Islet precursor cell (in vitro differentiated cells): ENCODE measurements at regions not wholly inside any gene's neighbourhood (a gene's known extent, or its start where the extent isn't known, plus 50 kb on each side); places are given as distances from the start of the nearest gene placed in this dataset.
"Not testable (repeated sequence)": the region's sequence is repeated elsewhere in the genome, so short reads cannot be mapped to it uniquely, and the experiment has no call there.

Source experiments
- DNase-seq: peaks from one replicate; pipeline ENCODE4 v3.0.0-alpha.2; 2018

DNA sequence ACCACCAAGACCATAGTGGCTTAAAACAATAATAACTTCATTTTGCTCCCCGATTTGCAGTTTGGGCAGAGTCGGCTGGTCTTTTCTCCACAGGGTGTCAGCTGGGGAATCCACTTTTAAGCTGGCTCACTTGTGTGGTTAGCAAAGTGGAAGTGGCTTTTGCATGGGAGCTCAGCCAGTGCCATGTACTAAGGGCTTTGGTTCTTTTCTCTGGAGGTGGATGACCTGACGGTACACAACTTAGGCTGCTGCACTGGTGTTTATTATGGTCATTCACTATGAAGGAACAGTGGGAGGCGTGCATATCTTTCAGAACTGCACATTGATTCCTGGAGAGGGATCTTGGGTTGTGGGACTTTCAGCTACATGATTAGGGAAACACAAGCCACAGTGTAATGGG, 141.0 kb downstream of the OR2B2 start:
- DNase-seq: peak; percentile 27

DNA sequence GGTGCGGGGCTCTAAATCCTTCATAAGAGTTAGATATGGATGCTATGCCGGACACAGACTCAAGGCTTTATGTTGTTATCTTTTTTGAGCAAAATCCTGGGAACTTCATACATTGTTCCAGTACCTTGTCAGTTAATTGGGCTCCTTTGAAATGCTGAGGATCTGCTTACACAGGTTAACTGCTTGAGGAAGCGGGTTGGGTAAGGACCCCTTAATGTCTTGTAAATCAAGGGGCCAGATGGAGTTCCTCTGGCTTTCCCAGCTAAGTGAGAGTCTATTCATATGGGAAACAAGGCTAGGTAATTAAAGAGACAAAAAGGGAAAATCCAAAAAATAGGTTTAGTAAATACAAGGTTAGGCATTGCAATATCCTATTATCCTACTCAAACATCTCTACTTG, 141.5 kb downstream of the OR2B2 start:
- DNase-seq: peak; percentile 15

DNA sequence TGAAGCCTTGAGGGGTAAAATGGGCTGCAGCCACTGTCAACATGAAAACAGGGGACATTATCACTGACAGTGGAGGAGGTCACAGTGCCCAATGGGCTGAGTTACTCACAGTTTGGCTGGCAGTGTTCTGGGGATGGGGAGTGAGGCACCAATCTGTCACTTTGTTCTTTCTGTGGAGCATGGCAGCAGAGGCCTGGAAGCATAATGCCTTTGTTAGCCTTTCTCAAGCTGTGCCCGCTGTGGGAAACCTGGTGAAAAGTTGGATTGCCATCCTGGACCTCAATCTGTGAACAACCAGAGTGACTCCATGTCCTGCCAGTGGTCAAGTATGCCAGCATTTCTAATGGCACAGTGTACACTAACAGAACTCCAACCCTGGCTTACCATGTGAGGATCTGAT, 143.6 kb downstream of the OR2B2 start:
- DNase-seq: peak; percentile 30

DNA sequence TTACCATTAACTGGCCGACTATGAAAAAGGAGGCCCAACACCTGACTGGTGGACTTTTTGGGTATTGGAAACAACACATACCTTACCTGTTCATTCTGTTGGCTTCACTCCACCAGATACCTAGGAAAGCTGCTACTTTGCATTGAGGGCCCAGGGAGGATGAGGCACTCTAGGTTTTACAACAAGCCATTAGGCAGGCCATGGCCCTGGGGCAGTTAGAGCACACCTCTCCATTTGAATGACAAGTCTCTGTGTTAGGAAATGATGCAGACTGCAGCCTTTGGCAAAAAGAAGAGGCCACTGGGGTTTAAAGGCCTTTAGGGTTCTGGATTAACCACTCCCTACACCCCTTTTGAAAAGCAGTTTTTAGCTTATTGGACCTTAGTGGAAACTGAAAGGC, 144.3 kb downstream of the OR2B2 start:
- peak; percentile 79 for DNase-seq

DNA sequence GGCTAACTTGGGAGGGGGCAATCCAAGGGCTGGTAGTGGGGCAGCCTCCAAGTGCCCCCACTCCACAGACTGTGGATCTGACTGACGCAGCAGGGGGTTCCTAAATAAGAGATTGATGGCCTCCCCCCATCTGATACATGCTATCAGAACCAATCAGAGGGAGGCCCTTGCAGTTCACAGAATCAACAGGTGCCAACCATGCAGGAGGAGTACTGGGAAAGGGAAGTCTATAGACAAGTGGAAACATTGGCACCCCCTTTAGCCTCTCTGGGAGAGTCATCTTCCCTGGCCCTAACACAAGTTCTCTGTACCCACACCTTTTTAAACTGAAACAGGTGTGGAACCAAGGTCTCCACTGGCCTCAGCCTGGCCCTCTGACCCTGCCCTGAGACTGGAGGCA, 145.8 kb downstream of the OR2B2 start:
- DNase-seq: peak; percentile 27

DNA sequence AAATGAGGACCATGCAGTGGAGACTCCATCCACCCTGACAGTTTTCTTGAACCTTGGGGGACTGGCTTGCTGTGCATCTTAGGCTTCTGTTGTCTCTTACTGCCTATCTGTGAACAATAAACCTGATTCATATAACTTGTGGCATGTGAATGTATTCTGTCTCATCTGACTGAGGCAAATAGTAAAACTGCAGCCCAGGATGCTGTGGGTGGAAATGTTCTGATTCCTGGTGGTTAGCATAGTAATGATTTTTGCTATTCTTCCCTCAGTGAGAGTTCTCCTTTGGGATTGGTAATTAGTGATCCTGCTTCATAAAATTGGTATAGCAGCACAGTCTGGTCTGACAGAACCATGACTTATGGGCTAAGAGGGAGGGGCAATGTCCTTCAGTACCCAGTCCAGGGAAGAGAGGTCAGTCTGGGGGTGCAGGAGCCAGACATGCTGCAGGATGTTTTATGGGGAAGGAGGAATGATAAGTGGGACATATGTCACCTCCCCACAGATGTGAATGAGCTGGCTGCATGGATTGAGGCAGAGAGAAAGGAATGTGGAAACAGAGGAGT, 147.1 kb downstream of the OR2B2 start:
- DNase-seq: peak; percentile 14

DNA sequence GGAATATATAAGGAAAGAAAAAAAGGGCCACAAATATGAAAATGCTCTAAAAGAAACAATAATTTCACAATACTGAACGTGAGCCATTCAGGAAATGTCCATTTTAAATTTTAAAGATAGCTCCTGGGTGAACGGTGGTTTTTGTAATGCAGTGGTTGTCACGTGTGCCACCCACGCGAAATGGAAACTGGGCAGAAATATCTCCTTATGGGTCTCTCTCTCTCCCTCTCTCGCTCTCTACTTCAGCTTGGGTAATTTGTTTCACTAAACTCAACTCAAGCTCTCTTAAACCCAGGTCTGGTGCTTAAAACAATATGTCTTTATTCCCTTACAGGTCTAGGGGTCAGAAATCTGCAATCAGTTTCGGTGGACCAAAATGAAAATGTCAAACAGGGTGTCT, 150.8 kb downstream of the OR2B2 start:
- peak; percentile 10 for DNase-seq

DNA sequence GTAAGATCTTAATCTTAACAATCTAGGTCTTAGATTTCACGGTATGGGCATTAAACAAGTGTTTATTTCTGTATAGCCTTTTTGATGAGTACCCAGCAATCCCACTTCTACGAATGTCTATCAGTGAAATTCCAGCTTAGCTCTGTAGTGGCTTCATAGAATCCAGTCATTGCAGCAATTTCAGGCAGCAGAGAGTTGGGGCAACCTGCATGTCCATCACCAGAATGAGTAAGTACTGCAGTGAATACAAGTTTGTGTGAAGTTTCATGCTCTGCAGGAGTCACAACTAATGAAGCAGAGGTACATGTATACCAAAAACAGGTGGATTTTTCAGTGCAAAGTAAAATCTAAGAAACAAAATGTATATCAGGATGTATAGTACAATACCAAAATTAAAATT, 151.7 kb downstream of the OR2B2 start:
- peak; percentile 5 for DNase-seq

DNA sequence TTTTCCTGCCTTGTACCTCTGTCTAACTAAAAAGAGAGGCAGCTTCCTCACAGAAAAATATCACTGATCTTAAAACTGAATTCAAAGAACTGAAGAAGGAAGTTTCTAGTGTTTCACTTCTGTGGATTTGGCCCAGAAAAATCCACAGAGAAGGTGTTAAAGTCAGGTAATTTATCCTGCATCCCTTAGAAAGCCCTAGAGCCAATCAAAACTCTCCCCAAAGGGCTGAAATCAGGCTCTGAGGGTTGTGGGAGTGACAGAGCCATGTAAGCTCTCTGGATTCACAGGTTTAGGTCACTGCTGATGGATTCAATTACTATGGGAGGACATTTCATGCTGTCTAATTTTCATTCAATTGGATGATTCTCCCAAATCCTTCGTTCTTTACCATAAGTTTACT, 152.3 kb downstream of the OR2B2 start:
- DNase-seq: peak; percentile 6

DNA sequence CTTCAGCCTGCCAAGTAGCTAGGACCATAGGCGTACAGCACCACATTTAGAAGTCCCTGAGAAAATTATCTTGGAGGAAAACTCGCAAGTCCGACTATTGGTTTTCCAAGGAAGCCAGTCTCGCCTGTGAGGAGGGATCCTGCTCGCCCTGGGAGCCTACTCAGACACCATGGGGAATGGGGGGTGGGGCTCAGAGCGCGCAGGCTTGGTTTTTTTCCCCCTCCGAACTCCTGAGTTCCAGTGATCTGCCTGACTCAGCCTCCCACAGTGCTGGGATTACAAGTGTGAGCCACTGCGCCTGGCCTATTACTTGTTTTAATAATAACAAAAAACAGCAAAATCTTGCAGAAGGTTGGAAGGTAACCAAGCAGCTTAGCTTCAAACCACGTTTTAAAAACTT, 153.7 kb downstream of the OR2B2 start:
- DNase-seq: peak; percentile 58

DNA sequence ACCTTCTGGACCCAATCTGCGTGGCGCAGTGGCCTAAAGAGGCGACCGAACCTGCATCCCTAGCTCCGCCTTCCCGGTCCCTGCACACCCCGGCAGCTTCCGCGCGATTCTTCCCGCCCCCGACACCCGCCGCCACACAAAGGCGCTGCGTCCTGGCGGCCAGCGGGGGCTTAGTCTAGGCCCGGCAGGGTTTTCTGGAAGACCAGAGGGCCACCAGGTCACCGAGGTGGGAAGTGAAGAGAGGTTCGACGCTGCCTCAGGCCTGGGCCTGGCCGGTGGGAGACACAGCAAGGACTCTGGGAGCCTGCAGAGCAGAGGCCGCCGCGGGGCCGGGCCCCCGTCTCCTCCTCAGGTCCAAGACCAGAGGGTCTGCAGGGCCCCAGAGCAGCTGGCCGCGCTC, 154.9 kb downstream of the OR2B2 start:
- peak; percentile 74 for DNase-seq

DNA sequence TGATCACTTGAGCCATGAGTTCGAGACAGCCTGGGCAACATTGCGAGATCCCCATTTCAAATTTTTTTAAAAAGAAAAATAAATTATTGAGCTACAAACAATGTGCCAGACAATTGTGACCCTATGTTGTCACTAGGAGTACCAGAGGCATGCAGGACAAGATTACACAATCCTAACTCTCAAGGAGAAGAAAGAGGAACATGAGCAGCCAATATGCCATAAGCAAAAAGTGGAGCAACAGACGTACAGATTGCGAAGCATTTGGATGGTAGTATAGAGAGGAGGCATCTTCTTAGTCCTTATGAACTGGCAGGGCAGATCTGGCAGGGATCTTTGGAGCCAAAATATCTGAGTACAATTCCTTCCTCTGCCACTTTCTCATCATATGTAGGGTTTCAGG, 156.4 kb downstream of the OR2B2 start:
- peak; percentile 11 for DNase-seq

DNA sequence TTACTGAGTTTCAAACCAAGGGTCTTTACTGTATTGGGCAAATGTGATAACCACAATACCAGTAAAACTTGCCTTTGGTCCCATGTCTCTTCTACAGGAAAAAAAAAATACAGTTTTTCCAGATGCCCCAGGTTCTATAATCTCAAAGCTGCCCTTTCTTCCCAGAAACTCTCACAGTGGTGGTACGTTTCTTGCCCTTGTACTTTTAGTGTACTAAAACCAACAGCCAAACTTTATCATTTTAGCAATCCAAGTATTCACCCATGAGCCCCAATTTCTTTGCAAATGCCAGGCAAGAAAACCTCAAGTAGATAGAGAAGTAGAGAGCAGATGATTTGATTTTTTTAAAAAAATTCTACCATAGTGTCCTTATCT, 157.8 kb downstream of the OR2B2 start:
- DNase-seq: no peak

DNA sequence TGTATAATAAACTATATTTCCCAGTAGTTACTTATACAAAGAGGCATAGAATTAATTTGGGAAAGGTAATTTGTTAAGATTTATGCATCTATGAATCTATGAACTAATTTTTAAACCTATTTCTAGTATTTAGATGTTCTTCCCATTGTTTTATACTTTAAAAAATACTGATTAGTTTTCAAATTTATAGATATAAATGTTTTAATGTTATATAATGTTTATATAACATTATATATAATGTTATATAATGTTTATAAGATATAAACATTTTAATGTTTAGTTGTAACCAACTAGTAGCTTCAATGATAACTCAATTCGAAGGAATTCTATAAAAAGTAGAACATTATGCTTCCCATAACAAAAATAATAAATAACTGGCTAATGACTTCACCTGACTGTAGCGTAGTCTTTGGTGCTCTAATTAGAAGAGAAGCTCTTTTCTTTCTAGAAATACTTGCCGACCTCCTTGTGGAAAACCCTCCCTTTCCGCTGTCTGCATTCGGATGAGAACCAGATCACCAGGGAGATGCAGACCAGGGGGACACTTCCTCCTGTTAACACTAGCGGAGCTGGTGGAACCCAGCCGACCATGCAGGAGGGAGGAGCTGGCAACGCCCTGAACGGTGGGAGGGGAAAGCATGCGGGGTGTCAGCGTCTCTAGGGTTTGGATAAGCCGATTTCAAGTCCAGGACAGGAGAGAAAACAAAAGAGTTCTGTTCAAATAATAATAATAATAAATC, 158.4 kb downstream of the OR2B2 start:
- peak; percentile 98 for DNase-seq

DNA sequence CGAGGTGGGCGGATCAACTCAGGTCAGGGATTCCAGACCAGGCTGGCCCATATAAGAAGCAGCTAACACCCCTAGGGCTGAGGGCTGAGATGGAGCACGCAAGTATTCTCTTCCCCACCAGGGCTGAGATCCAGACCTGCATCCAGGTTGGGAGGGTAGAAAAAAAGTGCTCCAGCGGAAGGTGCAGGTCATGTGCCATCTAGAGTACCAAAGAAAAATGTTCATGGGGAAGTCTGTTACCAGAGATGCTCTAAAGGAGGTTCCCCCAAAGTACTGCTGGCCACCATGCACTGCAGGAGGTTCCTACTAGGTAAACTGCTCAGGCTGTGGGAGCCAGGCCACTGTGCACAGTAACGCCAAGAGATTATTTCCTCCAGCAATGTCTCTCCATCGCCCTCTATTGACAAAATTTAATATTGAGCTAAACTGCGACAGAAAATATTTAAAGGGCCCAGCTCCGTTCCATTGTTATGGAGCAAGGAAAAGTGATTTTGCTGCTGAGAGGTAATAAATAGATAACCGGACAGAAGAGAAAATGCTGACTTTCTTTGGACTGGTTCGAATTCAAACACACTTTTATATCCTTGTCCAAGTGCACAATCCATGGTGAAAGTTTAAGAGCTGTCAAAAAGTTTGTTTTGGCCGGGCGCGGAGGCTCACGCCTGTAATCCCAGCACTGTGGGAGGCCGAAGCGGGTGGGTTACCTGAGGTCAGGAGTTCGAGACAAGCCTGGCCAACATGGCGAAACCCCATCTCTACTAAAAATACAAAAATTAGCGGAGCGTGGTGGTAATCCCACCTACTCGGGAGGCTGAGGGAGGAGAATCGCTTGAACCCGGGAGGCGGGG, 159.9 kb downstream of the OR2B2 start:
- DNase-seq: peak; percentile 84

DNA sequence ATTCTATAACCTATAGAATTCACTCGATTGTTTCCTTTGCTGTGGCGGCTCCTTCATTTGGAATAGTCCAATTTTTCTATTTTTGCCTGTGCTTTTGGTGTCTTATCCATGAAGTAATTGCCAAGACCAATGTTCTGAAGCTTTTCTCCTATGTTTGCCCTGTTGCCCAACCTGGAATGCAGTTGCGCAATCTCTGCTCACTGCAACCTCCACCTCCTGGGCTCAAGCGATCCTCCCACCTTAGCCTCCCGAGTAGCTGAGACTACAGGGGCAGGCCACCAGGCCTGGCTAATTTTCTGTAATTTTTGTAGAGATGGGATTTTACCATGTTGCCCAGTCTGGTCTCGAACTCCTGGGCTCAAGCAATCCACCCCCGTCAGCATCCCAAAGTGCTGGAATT, 163.5 kb downstream of the OR2B2 start:
- DNase-seq: no peak

DNA sequence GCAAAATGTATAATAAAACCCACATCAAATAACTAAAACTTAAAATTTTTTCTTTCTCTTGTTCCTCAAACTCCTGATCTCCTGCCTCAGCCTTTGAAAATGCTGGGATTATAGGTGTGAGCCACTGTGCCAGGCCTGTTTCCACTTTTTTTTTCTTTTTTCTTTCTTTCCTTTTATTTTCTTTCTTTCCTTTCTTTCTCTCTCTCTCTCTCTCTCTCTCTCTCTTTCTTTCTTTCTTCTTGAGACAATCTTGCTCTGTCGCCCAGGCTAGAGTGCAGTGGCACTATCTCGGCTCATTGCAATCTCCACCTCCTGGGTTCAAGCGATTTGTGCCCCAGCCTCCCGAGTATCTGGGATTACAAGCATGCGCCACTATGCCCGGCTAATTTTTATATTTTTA, 164.6 kb downstream of the OR2B2 start:
- no peak for DNase-seq

DNA sequence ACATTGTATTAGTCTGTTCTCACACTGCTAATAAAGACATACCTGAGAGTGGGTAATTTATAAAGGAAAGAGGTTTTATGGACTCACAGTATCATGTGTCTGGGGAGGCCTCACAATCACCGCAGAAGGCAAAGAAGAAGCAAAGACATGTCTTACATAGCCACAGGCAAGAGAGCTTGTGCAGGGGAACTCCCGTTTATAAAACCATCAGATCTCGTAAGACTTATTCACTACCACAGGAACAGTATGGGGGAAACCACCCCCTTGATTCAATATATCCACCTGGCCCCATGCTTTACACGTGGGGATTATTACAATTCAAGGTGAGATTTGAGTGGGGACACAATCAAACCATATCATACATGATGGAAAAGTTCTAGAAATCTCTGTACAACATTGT, 165.3 kb downstream of the OR2B2 start:
- DNase-seq: not testable (repeated sequence)

DNA sequence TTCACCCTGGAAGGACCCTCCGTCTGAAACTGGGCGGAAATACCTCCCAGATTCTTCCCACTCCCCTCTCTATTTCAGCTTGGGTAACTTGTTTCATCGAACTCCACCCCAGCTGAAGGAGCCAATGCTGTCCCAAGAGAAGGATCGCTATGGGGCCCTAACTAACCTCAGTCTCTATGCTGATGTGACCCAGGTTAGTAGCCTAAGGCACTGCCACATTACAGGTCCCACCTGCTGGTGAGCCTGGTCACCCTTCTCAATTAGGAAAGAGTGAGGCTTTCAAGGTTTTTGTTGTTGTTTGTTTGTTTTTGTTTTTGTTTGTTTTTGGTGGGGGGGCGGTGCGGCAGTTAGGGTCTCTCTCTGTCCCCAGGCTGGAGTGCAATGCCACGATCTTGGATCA, 168.4 kb downstream of the OR2B2 start:
- no peak for DNase-seq

DNA sequence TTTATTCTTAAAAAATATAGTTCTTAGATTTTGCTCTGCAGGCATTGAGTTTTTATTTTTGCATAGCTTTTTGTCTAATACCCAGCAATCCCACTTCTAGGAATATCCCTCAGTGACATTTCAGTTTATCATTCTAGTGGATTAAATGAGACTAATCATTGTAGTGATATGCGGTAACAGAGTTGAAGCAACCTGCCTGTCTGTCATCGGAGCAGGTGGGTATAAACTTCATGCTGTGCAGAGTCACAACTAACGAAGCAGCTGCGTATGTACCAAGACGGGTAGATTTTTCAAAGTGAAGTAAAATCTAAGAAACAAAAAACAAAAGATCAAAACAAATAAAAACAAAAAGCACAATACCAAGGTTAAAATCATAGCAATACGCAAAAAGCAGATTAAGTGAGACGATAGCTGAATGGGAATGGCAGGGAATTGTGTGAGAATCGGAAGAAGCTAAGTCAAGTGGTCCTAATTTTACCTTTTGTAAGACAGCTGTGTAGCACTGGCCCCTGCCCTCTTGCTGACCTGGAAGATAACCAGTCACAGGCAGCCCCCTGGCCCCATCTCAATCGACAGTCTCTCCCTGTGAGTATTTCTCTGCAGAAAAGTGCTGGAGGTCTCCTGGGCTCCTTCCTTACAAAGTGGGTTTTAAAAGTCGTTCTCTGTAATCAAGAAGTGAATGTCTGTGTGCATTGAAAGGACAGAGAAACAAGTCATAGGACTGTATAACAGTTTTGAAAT, 169.2 kb downstream of the OR2B2 start:
- no peak for DNase-seq

DNA sequence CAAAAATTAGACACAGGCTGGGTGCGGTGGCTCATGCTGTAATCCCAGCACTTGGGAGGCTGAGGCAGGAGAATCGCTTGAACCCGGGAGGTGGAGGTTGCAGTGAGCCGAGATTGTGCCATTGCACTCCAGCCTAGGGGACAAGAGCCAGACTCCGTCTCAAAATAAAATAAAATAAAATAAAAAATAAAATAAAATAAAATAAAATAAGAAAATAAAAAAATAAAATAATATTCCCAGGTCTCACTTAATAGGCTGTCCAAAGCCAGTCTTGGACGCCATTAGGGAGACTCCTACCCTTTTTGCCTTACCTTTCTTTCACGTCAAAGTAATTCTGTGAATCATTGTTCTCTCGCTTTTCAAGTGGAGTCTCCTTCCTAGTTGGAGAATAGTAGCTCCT, 172.3 kb downstream of the OR2B2 start:
- not testable (repeated sequence) for DNase-seq

DNA sequence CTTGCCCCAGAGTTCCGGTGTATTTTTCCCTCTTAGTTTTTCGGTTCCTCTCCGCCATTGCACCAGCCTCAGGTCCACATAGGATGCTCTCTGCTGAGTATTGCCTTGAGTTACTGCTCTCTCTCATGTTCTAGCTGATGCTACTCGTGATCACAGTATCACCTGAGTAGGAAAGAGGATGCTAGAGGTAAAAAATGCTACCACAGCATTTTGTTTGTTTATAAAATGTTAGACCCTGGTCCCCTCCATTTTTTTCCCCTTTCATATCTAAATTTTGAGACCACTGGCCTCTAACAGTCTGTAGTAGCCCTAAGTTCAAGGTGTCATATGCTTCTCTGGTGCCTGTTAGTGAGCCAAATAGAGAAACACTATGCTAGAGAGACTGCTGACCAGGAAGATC, 175.5 kb downstream of the OR2B2 start:
- no peak for DNase-seq

DNA sequence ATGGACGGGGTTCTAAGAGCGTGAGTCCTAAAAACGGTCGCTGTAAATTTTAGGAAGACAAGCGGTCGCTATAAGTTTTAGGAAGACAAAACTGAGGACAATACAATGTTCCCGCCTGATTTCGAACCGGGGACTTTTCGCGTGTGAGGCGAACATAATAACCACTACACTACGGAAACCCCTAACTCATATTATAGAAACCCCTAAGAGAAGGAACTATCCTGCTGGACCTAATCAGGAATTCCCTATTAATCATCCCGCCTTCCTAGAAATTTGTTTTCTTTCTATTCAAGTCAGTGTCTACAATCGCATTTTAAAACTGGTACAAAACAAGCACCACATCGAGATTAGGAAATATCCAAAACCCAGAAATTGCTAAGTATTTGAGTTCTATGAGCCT, 183.8 kb downstream of the OR2B2 start:
- no peak for DNase-seq
